SU-DHL-6 (cell line): ENCODE measurements at regions not wholly inside any gene's neighbourhood (a gene's known extent, or its start where the extent isn't known, plus 50 kb on each side); places are given as distances from the start of the nearest gene placed in this dataset.

Experiments
- H2AFZ ChIP-seq: fragments of 200-600 bp; sonication (generic); 2 replicates; pipeline ENCODE4 v1.6.1; 2014; ENCODE audit warnings: low read depth, mild to moderate bottlenecking, moderate library complexity, mixed read lengths, antibody characterized with exemption, low read length; ENCODE audit not compliant: severe bottlenecking
- H3F3A ChIP-seq: fragments of 200-600 bp; shearing (Covaris generic); 2 replicates; pipeline ENCODE4 v1.6.0; 2016; ENCODE audit warnings: antibody characterized with exemption, mild to moderate bottlenecking; ENCODE audit not compliant: insufficient read depth
- H3K27ac ChIP-seq: fragments of 200-600 bp; sonication (generic); 2 replicates; pipeline ENCODE4 v1.5.1; 2016; ENCODE audit warnings: low read depth, mild to moderate bottlenecking, low read length, moderate library complexity, mixed read lengths
- H3K27me3 ChIP-seq: fragments of 200-600 bp; sonication (generic), shearing (Covaris generic); 2 replicates; pipeline ENCODE4 v1.6.0; 2014; ENCODE audit warnings: mild to moderate bottlenecking, low read length
- H3K36me3 ChIP-seq: fragments of 200-600 bp; sonication (generic); 2 replicates; pipeline ENCODE4 v1.6.1; 2014; ENCODE audit warnings: mild to moderate bottlenecking, low read length, mixed read lengths
- H3K4me2 ChIP-seq: fragments of 300-600, 200-600 bp; shearing (Covaris generic), sonication (generic); 2 replicates; pipeline ENCODE4 v1.6.0; 2014; ENCODE audit warnings: low read length, low read depth, mild to moderate bottlenecking; ENCODE audit not compliant: poor library complexity, severe bottlenecking
- H3K4me3 ChIP-seq: fragments of 200-600 bp; sonication (generic); 2 replicates; pipeline ENCODE4 v1.5.1; 2014; ENCODE audit warnings: antibody characterized with exemption, low read length, mild to moderate bottlenecking, mixed read lengths; ENCODE audit not compliant: insufficient read depth, poor library complexity, severe bottlenecking
- H3K79me2 ChIP-seq: fragments of 200-600 bp; sonication (generic); 2 replicates; pipeline ENCODE4 v1.6.1; 2014; ENCODE audit warnings: mild to moderate bottlenecking, low read length, moderate library complexity; ENCODE audit not compliant: insufficient read depth
- H3K9ac ChIP-seq: fragments of 200-600 bp; sonication (generic); 2 replicates; pipeline ENCODE4 v1.7.0; 2014; ENCODE audit warnings: mild to moderate bottlenecking, low read length
- H3K9me2 ChIP-seq: fragments of 200-600 bp; sonication (generic); replicated peaks from 2 replicates; pipeline ENCODE4 v1.6.1; 2014; ENCODE audit warnings: low read length; ENCODE audit not compliant: insufficient read depth
- H3K9me3 ChIP-seq: fragments of 200-600 bp; sonication (generic); 2 replicates; pipeline ENCODE4 v1.6.1; 2014; ENCODE audit warnings: low read length, mixed read lengths; ENCODE audit not compliant: insufficient read depth
- H4K20me1 ChIP-seq: fragments of 200-600 bp; sonication (generic); 2 replicates; pipeline ENCODE4 v1.6.1; 2014; ENCODE audit warnings: low read depth, mild to moderate bottlenecking, antibody characterized with exemption, low read length, moderate library complexity, mixed read lengths
- CTCF ChIP-seq: fragments of 200-600 bp; sonication (generic); IDR thresholded peaks from one replicate; pipeline ENCODE4 v1.5.1; 2017; ENCODE audit warnings: antibody characterized with exemption, mild to moderate bottlenecking, low read length, moderate library complexity; ENCODE audit not compliant: insufficient read depth, poor library complexity, severe bottlenecking
- EZH2phosphoT487 ChIP-seq: fragments of 200-600 bp; sonication (generic), shearing (Covaris generic); conservative IDR thresholded peaks from 2 replicates; pipeline ENCODE4 v1.6.1; 2018; ENCODE audit warnings: mild to moderate bottlenecking, antibody characterized with exemption, low read length, moderate library complexity, mixed read lengths

- no peaks in the 10 kb centered on the region for H3K27me3 ChIP-seq
- no peaks in the 10 kb centered on the region for H3F3A ChIP-seq
- H4K20me1 ChIP-seq = no peaks in the 10 kb centered on the region
- H2AFZ ChIP-seq = no peak overlapping the region
- no peaks in the 10 kb centered on the region for H3K9me3 ChIP-seq
- no peaks in the 10 kb centered on the region for H3K79me2 ChIP-seq
- no peak overlapping the region for H3K27ac ChIP-seq
- no peak overlapping the region for H3K4me3 ChIP-seq
- TF ChIP-seq EZH2phosphoT487 (no peak), CTCF (no peak)
- H3K4me2 ChIP-seq = no peak overlapping the region
- no peaks in the 10 kb centered on the region for H3K9me2 ChIP-seq
- no peaks in the 10 kb centered on the region for H3K36me3 ChIP-seq
- no peak overlapping the region for H3K9ac ChIP-seq
Measured at GRCh38 chr3:181880331-181880730, 168.6 kb downstream of the SOX2 start.

GRCh38 chr3:181881749-181882148 is 170.0 kb downstream of the SOX2 start:
- H3K79me2 ChIP-seq = no peaks in the 10 kb centered on the region
- no peaks in the 10 kb centered on the region for H3K9me2 ChIP-seq
- no peaks in the 10 kb centered on the region for H3F3A ChIP-seq
- no peak overlapping the region for H3K4me2 ChIP-seq
- no peaks in the 10 kb centered on the region for H3K36me3 ChIP-seq
- no peak overlapping the region for H3K9ac ChIP-seq
- H3K27ac ChIP-seq = no peak overlapping the region
- H3K27me3 ChIP-seq = no peaks in the 10 kb centered on the region
- H4K20me1 ChIP-seq = no peaks in the 10 kb centered on the region
- TF ChIP-seq EZH2phosphoT487 = no peak
- no peak for TF ChIP-seq CTCF
- H3K4me3 ChIP-seq = no peak overlapping the region
- H2AFZ ChIP-seq = no peak overlapping the region
- H3K9me3 ChIP-seq = no peaks in the 10 kb centered on the region

- Histone ChIP-seq H3K79me2 (no peaks in the 10 kb centered on the region), H3F3A (no peaks in the 10 kb centered on the region), H3K36me3 (no peaks in the 10 kb centered on the region), H3K9ac (no peak overlapping the region), H2AFZ (no peak overlapping the region), H3K9me2 (no peaks in the 10 kb centered on the region), H3K4me2 (no peak overlapping the region), H3K4me3 (no peak overlapping the region), H3K27me3 (no peaks in the 10 kb centered on the region), H4K20me1 (no peaks in the 10 kb centered on the region), H3K27ac (no peak overlapping the region), H3K9me3 (no peaks in the 10 kb centered on the region)
- TF ChIP-seq CTCF (no peak), EZH2phosphoT487 (no peak)
Measured at GRCh38 chr3:181885868-181886630, 174.3 kb downstream of the SOX2 start.
